K562 (cell line): ENCODE measurements at regions not wholly inside any gene's neighbourhood (a gene's known extent, or its start where the extent isn't known, plus 50 kb on each side); places are given as distances from the start of the nearest gene placed in this dataset.

Experiments
- ATAC-seq: fragments of 200-7000 bp; cut with Tn5 transposase; 3 replicates; pipeline ENCODE4 v1.9.1; 2020; ENCODE audit warnings: moderate library complexity
- BruUV-seq: library from RNA; stranded (reverse); fragments of 400-500 nt; replicated peaks from 2 replicates; lab custom pipeline; 2021; lab: Mats Ljungman, UMichigan
- CTCF ChIA-PET: fragments of 300-600 bp; formaldehyde crosslinking; extraction: SDS; loops from one replicate; lab custom pipeline; 2021; ENCODE audit warnings: low intra/inter-chr PET ratio; lab: Yijun Ruan, JAX
- POLR2A ChIA-PET: fragments of 300-600, 350-650 bp; sonication (Branson Sonifier 250); formaldehyde crosslinking; extraction: SDS; loops from one replicate; lab custom pipeline; 2021; ENCODE audit warnings: antibody characterized with exemption, inconsistent platforms; lab: Yijun Ruan, JAX
- DNase-seq, 4 experiments: peaks; one replicate each; pipeline versions ENCODE4 v3.0.0 to v3.0.0-alpha.2; 2011 to 2018; ENCODE audit warnings: low spot score in 3 of 4, mixed read lengths in 3 of 4; ENCODE audit errors: extremely low read depth in 1 of 4
- FAIRE-seq: peaks from 2 replicates; lab custom pipeline; 2011; peaks lifted over from hg19 to GRCh38; lab: Jason Lieb, UNC
- H2AFZ ChIP-seq: 2 replicates; pipeline ENCODE4 v1.6.0; 2011; ENCODE audit warnings: low read depth, low read length, control low read depth, inconsistent platforms
- H3K27ac ChIP-seq: fragments of 200-600 bp; 3 replicates; pipeline ENCODE4 v1.8.0; 2011; ENCODE audit warnings: low read depth, mild to moderate bottlenecking, control low read depth, inconsistent platforms, low read length, moderate library complexity, mixed read lengths; ENCODE audit errors: extremely low read depth
- H3K27me3 ChIP-seq, 2 experiments: fragments of 300-600 bp in 1 of 2; 2 replicates in 1 of 2; 3 replicates in 1 of 2; pipeline versions ENCODE4 v1.6.0 to v1.8.0; 2011; ENCODE audit warnings: inconsistent platforms in 2 of 2, low read length in 2 of 2, mild to moderate bottlenecking in 1 of 2, mixed read lengths in 1 of 2, moderate library complexity in 1 of 2; ENCODE audit not compliant: control insufficient read depth in 2 of 2, insufficient read depth in 2 of 2
- H3K36me3 ChIP-seq: fragments of 300-600 bp; 3 replicates; pipeline ENCODE4 v1.8.0; 2011; ENCODE audit warnings: mild to moderate bottlenecking, low read length, inconsistent platforms; ENCODE audit not compliant: control insufficient read depth, insufficient read depth
- H3K4me1 ChIP-seq, 2 experiments: fragments of 200-600 bp in 1 of 2; replicated peaks in 1 of 2; 2 replicates in 1 of 2; 3 replicates in 1 of 2; pipeline versions ENCODE4 v1.5.1 to v1.8.0; 2011; ENCODE audit warnings: inconsistent platforms in 2 of 2, low read length in 2 of 2, mild to moderate bottlenecking in 1 of 2, mixed read lengths in 1 of 2, moderate library complexity in 1 of 2; ENCODE audit not compliant: control insufficient read depth in 2 of 2, insufficient read depth in 2 of 2
- H3K4me2 ChIP-seq: 2 replicates; pipeline ENCODE4 v1.6.1; 2011; ENCODE audit warnings: low read length, control low read depth, inconsistent platforms, mixed read lengths; ENCODE audit not compliant: insufficient read depth
- H3K4me3 ChIP-seq: fragments of 200-600 bp; sonication (generic), shearing (Covaris generic); 2 replicates; pipeline ENCODE4 v1.5.1; 2016; ENCODE audit warnings: control low read depth, inconsistent platforms
- H3K79me2 ChIP-seq: fragments of 200-600 bp; 3 replicates; pipeline ENCODE4 v1.8.0; 2011; ENCODE audit warnings: low read length, inconsistent platforms; ENCODE audit not compliant: control insufficient read depth, insufficient read depth
- H3K9ac ChIP-seq, 2 experiments: 2 replicates each; pipeline versions ENCODE4 v1.6.0 to v1.6.1; 2011; ENCODE audit warnings: low read depth in 2 of 2, low read length in 2 of 2, control low read depth in 1 of 2, inconsistent platforms in 1 of 2, mild to moderate bottlenecking in 1 of 2, mixed read lengths in 1 of 2; ENCODE audit not compliant: insufficient read depth in 1 of 2
- H3K9me1 ChIP-seq: one replicate; pipeline ENCODE4 v1.6.0; 2011; ENCODE audit warnings: inconsistent platforms, mild to moderate bottlenecking, low read length, moderate library complexity; ENCODE audit not compliant: control insufficient read depth, insufficient read depth
- H3K9me3 ChIP-seq: replicated peaks from 2 replicates; pipeline ENCODE4 v1.5.1; 2011; ENCODE audit warnings: low read depth, low read length, inconsistent platforms; ENCODE audit not compliant: control insufficient read depth, insufficient read depth
- H4K20me1 ChIP-seq: replicated peaks from 2 replicates; pipeline ENCODE4 v1.6.1; 2011; ENCODE audit warnings: low read length, inconsistent platforms, mixed read lengths; ENCODE audit not compliant: control insufficient read depth, insufficient read depth
- FOXA1 ChIP-seq: fragments of 450-650 bp; IDR thresholded peaks from 2 replicates; pipeline ENCODE4 v1.6.1; 2016; ENCODE audit warnings: mild to moderate bottlenecking, borderline replicate concordance
- IRF2 ChIP-seq: sonication (generic); formaldehyde crosslinking; IDR thresholded peaks from 2 replicates; pipeline ENCODE4 v1.8.1; 2022; ENCODE audit warnings: mild to moderate bottlenecking, missing genetic modification reagents
- MXI1 ChIP-seq: IDR thresholded peaks from 2 replicates; pipeline ENCODE4 v1.6.1; 2011; ENCODE audit warnings: low read depth, mild to moderate bottlenecking, improper control_type of control experiment, low read length
- MYC ChIP-seq, 2 experiments: fragments of 250-450 bp in 1 of 2; sonication (Bioruptor Pico) in 1 of 2; IDR thresholded peaks; 2 replicates each; pipeline versions ENCODE4 v1.5.1 to v1.6.1; 2012 to 2021; ENCODE audit warnings: low read depth in 2 of 2, borderline replicate concordance in 1 of 2, improper control_type of control experiment in 1 of 2, low read length in 1 of 2, mild to moderate bottlenecking in 1 of 2, moderate library complexity in 1 of 2
- NCOA4 ChIP-seq: fragments of 450-650 bp; IDR thresholded peaks from 2 replicates; pipeline ENCODE4 v1.6.1; 2018; ENCODE audit warnings: mild to moderate bottlenecking; ENCODE audit not compliant: partially characterized antibody
- NFE2 ChIP-seq: IDR thresholded peaks from 2 replicates; pipeline ENCODE4 v1.6.1; 2014; ENCODE audit warnings: antibody characterized with exemption, low read depth
- SREBF1 ChIP-seq: fragments of 150-350 bp; IDR thresholded peaks from 2 replicates; pipeline ENCODE4 v1.6.1; 2014; ENCODE audit warnings: antibody characterized with exemption, low read depth, low read length, borderline replicate concordance
- ZSCAN29 ChIP-seq: fragments of 450-650 bp; IDR thresholded peaks from 2 replicates; pipeline ENCODE4 v1.6.1; 2017
- WGBS: fragments of 100-300 bp; shearing (Covaris generic); methylation state at CpG from one replicate; pipeline ENCODE4 v1.1.6; 2016; ENCODE audit warnings: low coverage, mixed read lengths; ENCODE audit not compliant: insufficient coverage; ENCODE audit errors: missing lambda C conversion rate; 5-methylcytosine and 5-hydroxymethylcytosine counted together
- in situ Hi-C: fragments of 300-500 bp; cut with MboI; formaldehyde crosslinking; loops from 4 replicates; pipeline ENCODE4 v1.15.0; 2018; ENCODE audit warnings: inconsistent platforms, mixed read lengths
- intact Hi-C: fragments of 100-400 bp; cut with micrococcal nuclease; formaldehyde crosslinking; loops from 2 replicates; pipeline ENCODE4 v1.14.2; 2022
- TF ChIP-seq, protein P1 (sequence below): fragments of 250-450 bp; sonication (Bioruptor Pico); IDR thresholded peaks from 2 replicates; pipeline ENCODE4 v1.5.0; 2021
- TF ChIP-seq, protein P2 (sequence below), 2 experiments: fragments of 450-650 bp in 1 of 2; sonication (generic) in 1 of 2; formaldehyde crosslinking in 1 of 2; IDR thresholded peaks; 2 replicates each; pipeline versions ENCODE4 v1.7.1 to v1.9.0; 2016 to 2022; ENCODE audit warnings: inconsistent platforms in 1 of 2, mild to moderate bottlenecking in 1 of 2, missing genetic modification reagents in 1 of 2

- TF ChIP-seq SREBF1, result no peak
- no peak for TF ChIP-seq ZSCAN29
These were observed 52.5 kb upstream of the OTOL1 start (continued) for GRCh38 chr3:161443921-161444693.

DNA sequence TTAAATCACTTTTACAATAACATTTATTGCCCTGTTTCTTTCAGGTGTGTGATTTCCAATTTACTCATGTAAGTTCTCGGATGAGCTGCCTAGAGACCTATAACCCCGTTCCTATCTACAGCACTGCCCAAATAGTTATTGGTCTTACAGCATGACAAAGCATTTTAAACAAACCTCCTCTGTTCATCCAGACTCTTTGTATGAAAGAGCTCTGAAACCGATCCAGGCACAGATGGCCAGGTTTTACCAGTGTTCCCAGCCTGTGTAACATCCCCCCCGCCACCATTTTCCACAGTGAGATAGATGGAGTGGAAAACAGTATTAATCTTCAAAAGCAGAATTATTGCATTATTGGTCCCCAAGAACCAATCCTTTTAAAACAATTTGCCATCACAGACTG, 59.0 kb upstream of the SPTSSB start:
- no TSS peak for BruUV-seq
- Histone ChIP-seq H3K36me3 (no peaks in the 10 kb centered on the region), H4K20me1 (no peaks in the 10 kb centered on the region), H3K4me3 (no peak overlapping the region), H3K9ac (no peak overlapping the region), H2AFZ (no peak overlapping the region), H3K79me2 (no peaks in the 10 kb centered on the region), H3K27ac (no peak overlapping the region), H3K9me3 (no peaks in the 10 kb centered on the region), H3K4me2 (no peak overlapping the region), H3K27me3 (no peaks in the 10 kb centered on the region), H3K9me1 (no peaks in the 10 kb centered on the region), H3K4me1 (no peaks in the 10 kb centered on the region)
- 2% methylated on average over 4 of the region's 4 CpGs for WGBS
- intact Hi-C loops (no loop called here), in situ Hi-C loops (no loop called here)
- DNase-seq (no peak), FAIRE-seq (no peak), ATAC-seq (no peak)
- POLR2A ChIA-PET, result no interaction called here
- CTCF ChIA-PET, result no interaction called here
- TF ChIP-seq MYC (IDR thresholded peaks at IDR 0.05; ENCODE audit: low read depth, low read length) (no peak), MYC (CRISPR knock-in tag; IDR thresholded peaks at IDR 0.05; ENCODE audit: borderline replicate concordance, low read depth) (no peak), FOXA1 (no peak), NCOA4 (no peak), NFE2 (no peak), MXI1 (no peak), IRF2 (no peak)
- TF ChIP-seq, protein P1, sequence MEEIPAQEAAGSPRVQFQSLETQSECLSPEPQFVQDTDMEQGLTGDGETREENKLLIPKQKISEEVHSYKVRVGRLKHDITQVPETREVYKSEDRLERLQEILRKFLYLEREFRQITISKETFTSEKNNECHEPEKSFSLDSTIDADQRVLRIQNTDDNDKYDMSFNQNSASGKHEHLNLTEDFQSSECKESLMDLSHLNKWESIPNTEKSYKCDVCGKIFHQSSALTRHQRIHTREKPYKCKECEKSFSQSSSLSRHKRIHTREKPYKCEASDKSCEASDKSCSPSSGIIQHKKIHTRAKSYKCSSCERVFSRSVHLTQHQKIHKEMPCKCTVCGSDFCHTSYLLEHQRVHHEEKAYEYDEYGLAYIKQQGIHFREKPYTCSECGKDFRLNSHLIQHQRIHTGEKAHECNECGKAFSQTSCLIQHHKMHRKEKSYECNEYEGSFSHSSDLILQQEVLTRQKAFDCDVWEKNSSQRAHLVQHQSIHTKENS (CRISPR knock-in tag), result no peak
- TF ChIP-seq, protein P2, sequence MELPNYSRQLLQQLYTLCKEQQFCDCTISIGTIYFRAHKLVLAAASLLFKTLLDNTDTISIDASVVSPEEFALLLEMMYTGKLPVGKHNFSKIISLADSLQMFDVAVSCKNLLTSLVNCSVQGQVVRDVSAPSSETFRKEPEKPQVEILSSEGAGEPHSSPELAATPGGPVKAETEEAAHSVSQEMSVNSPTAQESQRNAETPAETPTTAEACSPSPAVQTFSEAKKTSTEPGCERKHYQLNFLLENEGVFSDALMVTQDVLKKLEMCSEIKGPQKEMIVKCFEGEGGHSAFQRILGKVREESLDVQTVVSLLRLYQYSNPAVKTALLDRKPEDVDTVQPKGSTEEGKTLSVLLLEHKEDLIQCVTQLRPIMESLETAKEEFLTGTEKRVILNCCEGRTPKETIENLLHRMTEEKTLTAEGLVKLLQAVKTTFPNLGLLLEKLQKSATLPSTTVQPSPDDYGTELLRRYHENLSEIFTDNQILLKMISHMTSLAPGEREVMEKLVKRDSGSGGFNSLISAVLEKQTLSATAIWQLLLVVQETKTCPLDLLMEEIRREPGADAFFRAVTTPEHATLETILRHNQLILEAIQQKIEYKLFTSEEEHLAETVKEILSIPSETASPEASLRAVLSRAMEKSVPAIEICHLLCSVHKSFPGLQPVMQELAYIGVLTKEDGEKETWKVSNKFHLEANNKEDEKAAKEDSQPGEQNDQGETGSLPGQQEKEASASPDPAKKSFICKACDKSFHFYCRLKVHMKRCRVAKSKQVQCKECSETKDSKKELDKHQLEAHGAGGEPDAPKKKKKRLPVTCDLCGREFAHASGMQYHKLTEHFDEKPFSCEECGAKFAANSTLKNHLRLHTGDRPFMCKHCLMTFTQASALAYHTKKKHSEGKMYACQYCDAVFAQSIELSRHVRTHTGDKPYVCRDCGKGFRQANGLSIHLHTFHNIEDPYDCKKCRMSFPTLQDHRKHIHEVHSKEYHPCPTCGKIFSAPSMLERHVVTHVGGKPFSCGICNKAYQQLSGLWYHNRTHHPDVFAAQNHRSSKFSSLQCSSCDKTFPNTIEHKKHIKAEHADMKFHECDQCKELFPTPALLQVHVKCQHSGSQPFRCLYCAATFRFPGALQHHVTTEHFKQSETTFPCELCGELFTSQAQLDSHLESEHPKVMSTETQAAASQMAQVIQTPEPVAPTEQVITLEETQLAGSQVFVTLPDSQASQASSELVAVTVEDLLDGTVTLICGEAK (IDR thresholded peaks at IDR 0.05), result no peak
- TF ChIP-seq, protein P2 (CRISPR knock-in tag; IDR thresholded peaks at IDR 0.05), result no peak
